ENCODE measurements at regions not wholly inside any gene's neighbourhood (a gene's known extent, or its start where the extent isn't known, plus 50 kb on each side); places are given as distances from the start of the nearest gene placed in this dataset.

GRCh38 chr3:24589513-24589851 lies 94.8 kb upstream of the THRB start:
- no peak for TF ChIP-seq EZH2 (IDR thresholded peaks at IDR 0.05; ENCODE audit: insufficient read depth, poor library complexity, severe bottlenecking)
- no peak for TF ChIP-seq EZH2phosphoT487 (IDR thresholded peaks at IDR 0.05; ENCODE audit: insufficient read depth, low read depth)

Measured in GM23248 (cell line).